Heart left ventricle (tissue), 16 donors: ENCODE measurements at regions not wholly inside any gene's neighbourhood (a gene's known extent, or its start where the extent isn't known, plus 50 kb on each side); places are given as distances from the start of the nearest gene placed in this dataset.

Source experiments
- ATAC-seq, 4 donors: fragments of 200-7000 bp; cut with Tn5 transposase; one replicate each; pipeline ENCODE4 v1.9.1; 2020 to 2022; ENCODE audit warnings: moderate library complexity in 4 of 4, mild to moderate bottlenecking in 3 of 4, moderate number of reproducible peaks in 1 of 4
- DNase-seq, 5 donors: peaks; one replicate each; pipeline ENCODE4 v3.0.0-alpha.2; 2020
- H3K27ac ChIP-seq, 12 donors: fragments of 200-600 bp; sonication (generic) in 4 of 12; one replicate each; pipeline versions ENCODE4 v1.5.0 to v1.8.0; 2016 to 2022; ENCODE audit warnings: mild to moderate bottlenecking in 2 of 12
- H3K27me3 ChIP-seq, 9 donors: fragments of 200-600 bp; sonication (generic) in 2 of 9; one replicate each; pipeline versions ENCODE4 v1.5.1 to v1.8.0; 2016 to 2022; ENCODE audit warnings: mild to moderate bottlenecking in 3 of 9
- H3K36me3 ChIP-seq, 9 donors: fragments of 200-600 bp; sonication (generic) in 2 of 9; one replicate each; pipeline versions ENCODE4 v1.5.0 to v1.8.0; 2018 to 2022; ENCODE audit warnings: mild to moderate bottlenecking in 2 of 9
- H3K4me1 ChIP-seq, 12 donors: fragments of 200-600 bp; sonication (generic) in 4 of 12; one replicate each; pipeline versions ENCODE4 v1.5.0 to v1.8.0; 2016 to 2022; ENCODE audit warnings: mild to moderate bottlenecking in 3 of 12
- H3K4me3 ChIP-seq, 12 donors: fragments of 200-600 bp; sonication (generic) in 4 of 12; one replicate each; pipeline versions ENCODE4 v1.5.0 to v1.8.0; 2017 to 2022; ENCODE audit warnings: mild to moderate bottlenecking in 9 of 12, moderate library complexity in 4 of 12
- H3K9me3 ChIP-seq, 12 donors: fragments of 200-600 bp; sonication (generic) in 4 of 12; one replicate each; pipeline versions ENCODE4 v1.5.0 to v1.8.0; 2016 to 2022; ENCODE audit warnings: mild to moderate bottlenecking in 1 of 12
- POLR2A ChIP-seq, 2 donors: fragments of 450-650 bp; IDR thresholded peaks; one replicate each; pipeline ENCODE4 v1.6.1; 2017; ENCODE audit warnings: antibody characterized with exemption in 2 of 2, mild to moderate bottlenecking in 2 of 2, moderate library complexity in 2 of 2
- WGBS, 4 donors: extraction: QIAGEN DNeasy Blood & Tissue Kit in 2 of 4; methylation state at CpG; one replicate each; pipeline versions ENCODE4 v1.1.5 to v1.1.7; 2013 to 2018; 5-methylcytosine and 5-hydroxymethylcytosine counted together
- intact Hi-C, 10 donors: fragments of 100-400 bp; cut with DNase I; formaldehyde crosslinking; loops; one replicate each; pipeline versions ENCODE4 v1.11.1 to v1.14.2; 2022
- TF ChIP-seq, protein P1 (sequence below), 12 donors: fragments of 200-600 bp; sonication (generic) in 4 of 12; IDR thresholded peaks; one replicate each; pipeline versions ENCODE4 v1.5.0 to v1.8.0; 2018 to 2022; ENCODE audit warnings: antibody characterized with exemption in 12 of 12, mild to moderate bottlenecking in 5 of 12
- donor health status: ischemic (EF 13 %, LVEDD 7.1; RV severe dilation, severe dysfunction).
- donor health status: healthy with polysubstance abuse.
- donor health status: DM: no; HTN: yes; CAD: no.
- donor health status: DM: no; HTN: no; CAD: no.
- donor health status: ischemic (EF 25% LVEDD 6.9; RV normal size, moderate dysfunction).
- donor health status: ischemic (EF 25% LVEDD 5.7; RV mildly dilated, moderate dysfunction).
- donor health status: healthy.
- donor health status: DM: yes; HTN: yes; CAD: no.
- donor health status: ischemic (EF 35%, LVEDD 5.7; RV mildly dilated, moderate dysfunction).
- donor health status: nonischemic (EF 11% LVEDD 7.7; RV severe dilation, severe dysfunction).
- donor health status: DM: yes; HTN: yes; CAD: no.
- donor health status: PGD.
- donor health status: ischemic (EF 29% LVEDD 5.4; RV normal size, mild dysfunction).
- donor health status: nonischemic (EF 23%, LVEDD 6.1; RV moderate dilation, normal function).

GRCh38 chr3:64290864-64291263 lies 65.6 kb upstream of the PRICKLE2 start:
- no peaks in the 10 kb centered on the region for H3K9me3 ChIP-seq
- H3K4me1 ChIP-seq = peaks cover 0 to 5% (median 0%) of the 10 kb centered on the region in 12 donors
- ATAC-seq (peak in 1 of 4 donors; percentile 33), DNase-seq (no peak)
- H3K36me3 ChIP-seq = no peaks in the 10 kb centered on the region
- H3K27ac ChIP-seq = peak overlapping the region in 1 of 12 donors; percentile 20
- H3K27me3 ChIP-seq = no peaks in the 10 kb centered on the region
- no peak for TF ChIP-seq POLR2A (IDR thresholded peaks at IDR 0.05)
- TF ChIP-seq, protein P1, sequence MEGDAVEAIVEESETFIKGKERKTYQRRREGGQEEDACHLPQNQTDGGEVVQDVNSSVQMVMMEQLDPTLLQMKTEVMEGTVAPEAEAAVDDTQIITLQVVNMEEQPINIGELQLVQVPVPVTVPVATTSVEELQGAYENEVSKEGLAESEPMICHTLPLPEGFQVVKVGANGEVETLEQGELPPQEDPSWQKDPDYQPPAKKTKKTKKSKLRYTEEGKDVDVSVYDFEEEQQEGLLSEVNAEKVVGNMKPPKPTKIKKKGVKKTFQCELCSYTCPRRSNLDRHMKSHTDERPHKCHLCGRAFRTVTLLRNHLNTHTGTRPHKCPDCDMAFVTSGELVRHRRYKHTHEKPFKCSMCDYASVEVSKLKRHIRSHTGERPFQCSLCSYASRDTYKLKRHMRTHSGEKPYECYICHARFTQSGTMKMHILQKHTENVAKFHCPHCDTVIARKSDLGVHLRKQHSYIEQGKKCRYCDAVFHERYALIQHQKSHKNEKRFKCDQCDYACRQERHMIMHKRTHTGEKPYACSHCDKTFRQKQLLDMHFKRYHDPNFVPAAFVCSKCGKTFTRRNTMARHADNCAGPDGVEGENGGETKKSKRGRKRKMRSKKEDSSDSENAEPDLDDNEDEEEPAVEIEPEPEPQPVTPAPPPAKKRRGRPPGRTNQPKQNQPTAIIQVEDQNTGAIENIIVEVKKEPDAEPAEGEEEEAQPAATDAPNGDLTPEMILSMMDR (IDR thresholded peaks at IDR 0.05) = no peak
- no peak overlapping the region for H3K4me3 ChIP-seq
- intact Hi-C loops = no loop called here
- WGBS, 4 donors = 86 to 94% (median 92%) methylated on average over 5 of the region's 5 CpGs

- H3K4me3 ChIP-seq = no peak overlapping the region
Observed at GRCh38 chr3:64290161-64290560, 64.9 kb upstream of the PRICKLE2 start.

DNA sequence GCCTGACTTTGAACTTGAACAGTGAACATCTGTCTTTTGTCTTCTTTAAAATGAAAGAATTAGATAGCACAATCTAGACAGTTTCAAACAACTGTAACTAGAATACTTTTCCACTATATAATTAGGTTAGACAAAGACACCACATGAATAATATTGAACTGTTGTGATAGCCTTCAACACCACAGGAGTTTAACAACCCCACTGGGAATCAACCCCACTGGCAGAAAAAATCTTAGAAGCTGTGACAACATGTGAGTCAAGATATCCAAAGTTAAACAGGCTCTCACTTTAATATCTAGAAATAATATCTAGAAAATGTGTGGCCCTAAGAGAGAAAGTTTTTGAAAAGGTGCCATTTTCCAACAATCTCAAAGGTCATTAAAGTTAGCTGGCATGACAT lies 64.4 kb upstream of the PRICKLE2 start:
- Histone ChIP-seq H3K27me3 (no peaks in the 10 kb centered on the region), H3K4me3 (no peak overlapping the region), H3K9me3 (no peaks in the 10 kb centered on the region), H3K4me1 (peaks cover 0 to 5% (median 0%) of the 10 kb centered on the region in 12 donors), H3K36me3 (no peaks in the 10 kb centered on the region), H3K27ac (no peak overlapping the region)
- DNase-seq (no peak), ATAC-seq (no peak)
- TF ChIP-seq, protein P1 (IDR thresholded peaks at IDR 0.05) = no peak
- TF ChIP-seq POLR2A (IDR thresholded peaks at IDR 0.05) = no peak
- intact Hi-C loops = loop anchor here in 1 of 10 donors (5.0 kb wide), 1 partner anchor 342 kb away; no protein-coding TSS in a partner anchor

More at GRCh38 chr3:64290161-64290560, 64.9 kb upstream of the PRICKLE2 start:
- WGBS, 4 donors = 68 to 83% (median 74%) methylated on average over 5 of the region's 5 CpGs
- no peak for TF ChIP-seq POLR2A (IDR thresholded peaks at IDR 0.05)
- TF ChIP-seq, protein P1 (IDR thresholded peaks at IDR 0.05) = no peak
- intact Hi-C loops = no loop called here
- Histone ChIP-seq H3K36me3 (no peaks in the 10 kb centered on the region), H3K4me1 (peaks cover 0 to 5% (median 0%) of the 10 kb centered on the region in 12 donors), H3K9me3 (no peaks in the 10 kb centered on the region), H3K27ac (no peak overlapping the region), H3K27me3 (no peaks in the 10 kb centered on the region)
- DNase-seq (no peak), ATAC-seq (no peak)

DNA sequence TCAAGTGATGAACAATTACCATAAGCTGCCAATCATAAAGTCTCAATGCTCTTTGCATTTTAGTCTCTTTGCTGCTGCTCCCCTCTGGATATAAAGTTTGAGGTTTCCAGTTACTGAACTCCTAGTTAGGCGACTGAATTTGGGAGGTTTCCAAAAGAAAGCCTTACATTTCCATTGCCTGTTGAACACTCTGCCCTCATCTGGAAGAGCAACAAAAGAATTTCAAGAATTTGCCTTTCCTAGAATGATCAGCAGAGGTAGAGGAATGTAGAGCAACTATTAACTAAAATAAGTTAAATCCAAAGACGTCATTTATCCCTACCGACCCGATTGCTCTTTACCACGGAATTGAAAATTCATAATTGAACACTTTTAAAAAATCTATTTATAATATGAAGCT lies 53.4 kb upstream of the PRICKLE2 start:
- Histone ChIP-seq H3K27me3 (no peaks in the 10 kb centered on the region), H3K9me3 (no peaks in the 10 kb centered on the region), H3K36me3 (no peaks in the 10 kb centered on the region), H3K4me1 (no peaks in the 10 kb centered on the region), H3K4me3 (no peak overlapping the region), H3K27ac (no peak overlapping the region)
- intact Hi-C loops = no loop called here
- TF ChIP-seq, protein P1 (IDR thresholded peaks at IDR 0.05) = no peak
- no peak for TF ChIP-seq POLR2A (IDR thresholded peaks at IDR 0.05)
- DNase-seq = no peak
- ATAC-seq = no peak
- WGBS, 4 donors = 93 to 96% (median 94%) methylated on average over 5 of the region's 5 CpGs
